HG02798 (cell line): ENCODE measurements at regions not wholly inside any gene's neighbourhood (a gene's known extent, or its start where the extent isn't known, plus 50 kb on each side); places are given as distances from the start of the nearest gene placed in this dataset.
A peak's percentile ranks its signal among the peaks of the same experiment; 100 is the strongest.
"Not testable (repeated sequence)": the region's sequence is repeated elsewhere in the genome, so short reads cannot be mapped to it uniquely, and the experiment has no call there.

ENCODE experiments used
- ATAC-seq: cut with Tn5 transposase; IDR thresholded peaks from one replicate; pipeline ENCODE4 v1.9.1; 2021; ENCODE audit warnings: mild to moderate bottlenecking; ENCODE audit not compliant: unreplicated experiment, poor library complexity

GRCh38 chr10:47711428-47711827, 52.0 kb downstream of the SYT15B start:
- not testable (repeated sequence) for ATAC-seq

GRCh38 chr10:47710443-47710842, 52.9 kb downstream of the SYT15B start:
- not testable (repeated sequence) for ATAC-seq

- peak; percentile 96 for ATAC-seq
These were observed 57.5 kb downstream of the SYT15B start for GRCh38 chr10:47705698-47706414.

- not testable (repeated sequence) for ATAC-seq
These were observed 62.1 kb downstream of the SYT15B start for GRCh38 chr10:47701285-47701684.

- not testable (repeated sequence) for ATAC-seq
These were observed 63.5 kb downstream of the SYT15B start for GRCh38 chr10:47699854-47700253.

- not testable (repeated sequence) for ATAC-seq
These were observed 67.2 kb downstream of the SYT15B start for GRCh38 chr10:47696170-47696569.

- not testable (repeated sequence) for ATAC-seq
These were observed 68.2 kb downstream of the SYT15B start for GRCh38 chr10:47695149-47695548.

- not testable (repeated sequence) for ATAC-seq
These were observed 73.1 kb downstream of the SYT15B start for GRCh38 chr10:47690304-47690703.

GRCh38 chr10:47683826-47684475, 79.4 kb downstream of the SYT15B start:
- ATAC-seq: not testable (repeated sequence)

GRCh38 chr10:47681638-47681990, 81.8 kb downstream of the SYT15B start:
- not testable (repeated sequence) for ATAC-seq

GRCh38 chr10:47680848-47681637, 82.3 kb downstream of the SYT15B start:
- not testable (repeated sequence) for ATAC-seq

GRCh38 chr10:47676102-47676501, 87.3 kb downstream of the SYT15B start:
- ATAC-seq: not testable (repeated sequence)

GRCh38 chr10:47675577-47675976, 87.8 kb downstream of the SYT15B start:
- not testable (repeated sequence) for ATAC-seq

GRCh38 chr10:47673128-47673527, 90.3 kb downstream of the SYT15B start:
- ATAC-seq: not testable (repeated sequence)

GRCh38 chr10:47670857-47671256, 92.5 kb downstream of the SYT15B start:
- ATAC-seq: not testable (repeated sequence)

- not testable (repeated sequence) for ATAC-seq
These were observed 101.3 kb downstream of the SYT15B start for GRCh38 chr10:47661955-47662577.

- not testable (repeated sequence) for ATAC-seq
These were observed 106.7 kb downstream of the SYT15B start for GRCh38 chr10:47656732-47657131.

GRCh38 chr10:47654161-47654560, 109.2 kb downstream of the SYT15B start:
- ATAC-seq: not testable (repeated sequence)

- not testable (repeated sequence) for ATAC-seq
These were observed 114.8 kb downstream of the SYT15B start for GRCh38 chr10:47648594-47648993.

- ATAC-seq: not testable (repeated sequence)
These were observed 115.8 kb downstream of the SYT15B start for GRCh38 chr10:47647523-47648101.
